Transverse colon (tissue), 4 donors: ENCODE measurements at regions not wholly inside any gene's neighbourhood (a gene's known extent, or its start where the extent isn't known, plus 50 kb on each side); places are given as distances from the start of the nearest gene placed in this dataset.

Experiments used
- CTCF ChIP-seq, 5 experiments: fragments of 200-600 bp in 3 of 5; fragments of 450-650 bp in 2 of 5; sonication (generic) in 3 of 5; IDR thresholded peaks; 1 replicate in 2 of 5; 2 replicates in 3 of 5; pipeline ENCODE4 v1.5.1; 2016 to 2017; ENCODE audit warnings: antibody characterized with exemption in 5 of 5, inconsistent platforms in 3 of 5, mild to moderate bottlenecking in 2 of 5, moderate library complexity in 1 of 5
- POLR2AphosphoS5 ChIP-seq, 3 donors: sonication (generic); formaldehyde crosslinking; IDR thresholded peaks; one replicate each; pipeline ENCODE4 v1.6.1; 2016; ENCODE audit warnings: antibody characterized with exemption in 3 of 3

- TF ChIP-seq CTCF (IDR thresholded peaks at IDR 0.05) (no peak), POLR2AphosphoS5 (IDR thresholded peaks at IDR 0.05) (no peak)
These were observed 232.1 kb upstream of the TRIB2 start for GRCh38 chr2:12484536-12485115.
